H1 (cell line): ENCODE measurements at regions not wholly inside any gene's neighbourhood (a gene's known extent, or its start where the extent isn't known, plus 50 kb on each side); places are given as distances from the start of the nearest gene placed in this dataset.

ENCODE experiments used
- CTCF ChIA-PET: fragments of 300-600 bp; sonication (Branson Sonifier 250); formaldehyde crosslinking; loops from one replicate; lab custom pipeline; 2021; ENCODE audit not compliant: partially characterized antibody; lab: Charles Lee
- POLR2A ChIA-PET: fragments of 300-600 bp; sonication (Branson Sonifier 250); formaldehyde crosslinking; loops from one replicate; lab custom pipeline; 2021; ENCODE audit warnings: inconsistent platforms; ENCODE audit not compliant: partially characterized antibody; lab: Charles Lee
- DNase-seq, 2 experiments: peaks; one replicate each; pipeline versions ENCODE4 v3.0.0 to v3.0.0-alpha.2; 2010 to 2022; ENCODE audit warnings: low spot score in 2 of 2, low read depth in 1 of 2, mixed read lengths in 1 of 2
- FAIRE-seq: peaks from 2 replicates; lab custom pipeline; 2011; peaks lifted over from hg19 to GRCh38; lab: Jason Lieb, UNC
- H2AFZ ChIP-seq: 2 replicates; pipeline ENCODE4 v1.8.1; 2012; ENCODE audit warnings: low read length, inconsistent platforms
- H2AK5ac ChIP-seq: 2 replicates; pipeline ENCODE4 v1.6.1; 2013; ENCODE audit warnings: low read depth, low read length
- H2BK120ac ChIP-seq: replicated peaks from 2 replicates; pipeline ENCODE3; 2013; ENCODE audit warnings: low read depth, low read length, inconsistent platforms
- H2BK12ac ChIP-seq: 2 replicates; pipeline ENCODE4 v1.6.1; 2013; ENCODE audit warnings: low read depth, low read length
- H2BK15ac ChIP-seq: 2 replicates; pipeline ENCODE4 v1.6.1; 2013; ENCODE audit warnings: low read length
- H2BK20ac ChIP-seq: 2 replicates; pipeline ENCODE4 v1.6.1; 2013; ENCODE audit warnings: low read length
- H2BK5ac ChIP-seq: 2 replicates; pipeline ENCODE4 v1.6.1; 2013; ENCODE audit warnings: low read depth, low read length
- H3K14ac ChIP-seq: 2 replicates; pipeline ENCODE4 v1.6.1; 2013; ENCODE audit warnings: inconsistent platforms; ENCODE audit not compliant: insufficient read length
- H3K18ac ChIP-seq: 2 replicates; pipeline ENCODE4 v1.6.1; 2013; ENCODE audit warnings: low read length; ENCODE audit errors: extremely low read depth
- H3K23ac ChIP-seq: 2 replicates; pipeline ENCODE4 v1.6.1; 2013; ENCODE audit warnings: inconsistent platforms; ENCODE audit not compliant: insufficient read length
- H3K23me2 ChIP-seq: 2 replicates; pipeline ENCODE4 v1.6.1; 2013; ENCODE audit warnings: low read depth, low read length
- H3K27ac ChIP-seq: 2 replicates; pipeline ENCODE4 v1.6.1; 2011; ENCODE audit warnings: low read depth, low read length, inconsistent platforms
- H3K27me3 ChIP-seq, 4 experiments: replicated peaks in 1 of 4; 1 replicate in 1 of 4; 2 replicates in 3 of 4; pipeline versions ENCODE4 v1.6.1 to v1.8.1; 2011 to 2013; ENCODE audit warnings: low read length in 3 of 4, mild to moderate bottlenecking in 3 of 4, inconsistent platforms in 2 of 4, mixed read lengths in 2 of 4, moderate library complexity in 1 of 4; ENCODE audit not compliant: control insufficient read depth in 3 of 4, insufficient read depth in 3 of 4; ENCODE audit errors: extremely low read depth in 1 of 4
- H3K36me3 ChIP-seq, 4 experiments: 2 replicates each; pipeline versions ENCODE4 v1.6.1 to v1.8.1; 2011 to 2013; ENCODE audit warnings: mild to moderate bottlenecking in 4 of 4, low read length in 3 of 4, moderate library complexity in 2 of 4, control low read depth in 1 of 4, inconsistent platforms in 1 of 4; ENCODE audit not compliant: insufficient read depth in 4 of 4, control insufficient read depth in 2 of 4
- H3K4ac ChIP-seq: replicated peaks from 2 replicates; pipeline ENCODE3; 2013; ENCODE audit warnings: low read length, low read depth, mixed read lengths, inconsistent platforms; ENCODE audit not compliant: insufficient read length
- H3K4me1 ChIP-seq, 4 experiments: replicated peaks in 1 of 4; 1 replicate in 1 of 4; 2 replicates in 3 of 4; pipeline versions ENCODE4 v1.6.1 to v1.8.1; 2011 to 2013; ENCODE audit warnings: low read length in 3 of 4, inconsistent platforms in 2 of 4, mixed read lengths in 1 of 4; ENCODE audit not compliant: insufficient read depth in 4 of 4, control insufficient read depth in 3 of 4
- H3K4me2 ChIP-seq, 2 experiments: 2 replicates each; pipeline versions ENCODE4 v1.6.1 to v1.8.1; 2011 to 2013; ENCODE audit warnings: low read depth in 2 of 2, low read length in 2 of 2, control low read depth in 1 of 2, inconsistent platforms in 1 of 2, mild to moderate bottlenecking in 1 of 2; ENCODE audit not compliant: insufficient read depth in 1 of 2
- H3K4me3 ChIP-seq, 4 experiments: fragments of 200-600, 300-600 bp in 1 of 4; sonication (generic), shearing (Covaris generic), sonication (Bioruptor Twin) in 1 of 4; 2 replicates each; pipeline versions ENCODE4 v1.5.1 to v1.8.1; 2011 to 2016; ENCODE audit warnings: low read length in 4 of 4, low read depth in 3 of 4, control low read depth in 2 of 4, inconsistent platforms in 2 of 4, mild to moderate bottlenecking in 2 of 4, mixed read lengths in 1 of 4, moderate library complexity in 1 of 4; ENCODE audit not compliant: insufficient read depth in 2 of 4; ENCODE audit errors: extremely low read depth in 1 of 4
- H3K56ac ChIP-seq: replicated peaks from 2 replicates; pipeline ENCODE3; 2013; ENCODE audit warnings: low read depth, mild to moderate bottlenecking, mixed read lengths, low read length, inconsistent platforms; ENCODE audit not compliant: insufficient read length
- H3K79me1 ChIP-seq: 2 replicates; pipeline ENCODE4 v1.6.1; 2013; ENCODE audit warnings: low read depth, low read length, control low read depth
- H3K79me2 ChIP-seq, 2 experiments: 2 replicates each; pipeline versions ENCODE4 v1.6.1 to v1.8.1; 2012 to 2013; ENCODE audit warnings: low read length in 2 of 2, mild to moderate bottlenecking in 2 of 2, inconsistent platforms in 1 of 2; ENCODE audit not compliant: insufficient read depth in 2 of 2, control insufficient read depth in 1 of 2
- H3K9ac ChIP-seq, 4 experiments: replicated peaks in 1 of 4; 1 replicate in 1 of 4; 2 replicates in 3 of 4; pipeline versions ENCODE4 v1.6.1 to v1.8.1; 2011 to 2013; ENCODE audit warnings: low read depth in 3 of 4, low read length in 3 of 4, control low read depth in 2 of 4, mild to moderate bottlenecking in 2 of 4, moderate library complexity in 2 of 4, inconsistent platforms in 1 of 4; ENCODE audit errors: extremely low read depth in 1 of 4
- H3K9me3 ChIP-seq, 2 experiments: 2 replicates each; pipeline versions ENCODE4 v1.6.1 to v1.8.1; 2012 to 2013; ENCODE audit warnings: mild to moderate bottlenecking in 2 of 2, moderate library complexity in 2 of 2, control low read depth in 1 of 2, inconsistent platforms in 1 of 2, low read depth in 1 of 2, low read length in 1 of 2, mixed read lengths in 1 of 2; ENCODE audit not compliant: insufficient read depth in 2 of 2
- H4K20me1 ChIP-seq, 2 experiments: replicated peaks in 1 of 2; 2 replicates each; pipeline versions ENCODE3 to v1.8.1; 2011 to 2013; ENCODE audit warnings: inconsistent platforms in 2 of 2, low read length in 2 of 2, mild to moderate bottlenecking in 1 of 2; ENCODE audit not compliant: insufficient read depth in 2 of 2, control insufficient read depth in 1 of 2
- H4K5ac ChIP-seq: 2 replicates; pipeline ENCODE4 v1.6.1; 2013; ENCODE audit warnings: low read length, low read depth, mixed read lengths, inconsistent platforms; ENCODE audit not compliant: insufficient read length
- H4K8ac ChIP-seq: 2 replicates; pipeline ENCODE4 v1.8.0; 2013; ENCODE audit warnings: mild to moderate bottlenecking, moderate library complexity, low read length, inconsistent platforms; ENCODE audit not compliant: insufficient read depth; ENCODE audit errors: extremely low read depth
- H4K91ac ChIP-seq: replicated peaks from 2 replicates; pipeline ENCODE3; 2013; ENCODE audit warnings: low read length, mixed read lengths, inconsistent platforms; ENCODE audit not compliant: insufficient read length
- ASH2L ChIP-seq: fragments of 200-600, 300-600 bp; sonication (generic); IDR thresholded peaks from one replicate; pipeline ENCODE4 v1.7.1; 2017; ENCODE audit warnings: low read length
- CBX5 ChIP-seq: fragments of 300-800, 300-1000 bp; sonication (generic); IDR thresholded peaks from 2 replicates; pipeline ENCODE4 v1.7.1; 2016; ENCODE audit warnings: antibody characterized with exemption, low read length, low read depth
- CREB1 ChIP-seq: IDR thresholded peaks from 2 replicates; pipeline ENCODE4 v1.6.1; 2012; ENCODE audit warnings: inconsistent platforms
- CTCF ChIP-seq, 3 experiments: IDR thresholded peaks; 1 replicate in 2 of 3; 2 replicates in 1 of 3; pipeline versions ENCODE4 v1.5.1 to v1.6.1; 2011; ENCODE audit warnings: low read length in 3 of 3, mild to moderate bottlenecking in 3 of 3, inconsistent platforms in 2 of 3, low read depth in 1 of 3, moderate library complexity in 1 of 3; ENCODE audit not compliant: insufficient read depth in 1 of 3; ENCODE audit errors: control extremely low read depth in 1 of 3
- EGR1 ChIP-seq: IDR thresholded peaks from 2 replicates; pipeline ENCODE4 v1.6.1; 2011; ENCODE audit warnings: low read depth, low read length, borderline replicate concordance
- JUND ChIP-seq: IDR thresholded peaks from 2 replicates; pipeline ENCODE4 v1.6.1; 2011; ENCODE audit warnings: mild to moderate bottlenecking, improper control_type of control experiment, low read length
- NANOG ChIP-seq: IDR thresholded peaks from 2 replicates; pipeline ENCODE4 v1.6.1; 2011; ENCODE audit warnings: low read length, low read depth, mild to moderate bottlenecking, inconsistent platforms; ENCODE audit not compliant: insufficient read depth, poor library complexity, severe bottlenecking
- SP2 ChIP-seq: IDR thresholded peaks from 2 replicates; pipeline ENCODE4 v1.6.1; 2012; ENCODE audit warnings: mild to moderate bottlenecking, low read length, inconsistent platforms
- WGBS, 2 experiments: shearing (Covaris generic) in 1 of 2; methylation state at CpG; one replicate each; pipeline versions ENCODE4 v1.1.6 to v1.1.7; 2013 to 2015; ENCODE audit warnings: low lambda C conversion rate in 2 of 2, mixed read lengths in 2 of 2, inconsistent platforms in 1 of 2, low coverage in 1 of 2, missing lambda C conversion rate in 1 of 2; ENCODE audit not compliant: insufficient replicate concordance in 2 of 2, insufficient coverage in 1 of 2, insufficient read length in 1 of 2; ENCODE audit errors: extremely low coverage in 1 of 2, missing lambda C conversion rate in 1 of 2; 5-methylcytosine and 5-hydroxymethylcytosine counted together

GRCh38 chr2:63681896-63682295, 93.1 kb downstream of the MDH1 start:
- Histone ChIP-seq H3K14ac (no peak overlapping the region), H2BK12ac (no peak overlapping the region), H3K9ac (no peak overlapping the region), H4K8ac (no peak overlapping the region), H2AK5ac (no peak overlapping the region), H3K18ac (no peak overlapping the region), H3K79me1 (no peaks in the 10 kb centered on the region), H2BK120ac (no peak overlapping the region), H3K23me2 (no peaks in the 10 kb centered on the region), H3K79me2 (no peaks in the 10 kb centered on the region), H4K91ac (no peak overlapping the region), H3K27me3 (no peaks in the 10 kb centered on the region), H3K4me3 (no peak overlapping the region), H4K20me1 (no peaks in the 10 kb centered on the region), H3K4ac (no peak overlapping the region), H2BK5ac (no peak overlapping the region), H4K5ac (no peak overlapping the region), H3K36me3 (no peaks in the 10 kb centered on the region), H3K56ac (no peak overlapping the region), H2AFZ (no peak overlapping the region), H3K4me1 (peaks cover 0 to 6% (median 2%) of the 10 kb centered on the region in 4 experiments; a peak in 3 of 7 replicates), H3K9me3 (no peaks in the 10 kb centered on the region), H3K4me2 (no peak overlapping the region), H3K27ac (no peak overlapping the region), H2BK20ac (no peak overlapping the region), H3K23ac (no peak overlapping the region), H2BK15ac (no peak overlapping the region; the same call in 1 of the 2 replicates)
- DNase-seq (no peak), FAIRE-seq (no peak)
- ChIA-PET CTCF (interaction anchor here (1.0 to 5.0 kb wide), 6 partner anchors 8 to 79 kb away, joined by 3 to 34 read pairs (median 3); no protein-coding TSS in a partner anchor), POLR2A (no interaction called here)
- 100% methylated on average over 1 of the region's 1 CpG; no CpG with 5 or more reads in 1 of the 2 experiments for WGBS, 2 experiments
- TF ChIP-seq CBX5 (no peak), CTCF (IDR thresholded peaks at IDR 0.05; ENCODE audit: control extremely low read depth in 1 of 3, insufficient read depth in 1 of 3, low read depth in 1 of 3, low read length in 3 of 3) (no peak), ASH2L (no peak), SP2 (no peak), CREB1 (no peak), EGR1 (no peak), JUND (no peak), NANOG (no peak)
